ENCODE measurements at regions not wholly inside any gene's neighbourhood (a gene's known extent, or its start where the extent isn't known, plus 50 kb on each side); places are given as distances from the start of the nearest gene placed in this dataset.
"Not testable (repeated sequence)": the region's sequence is repeated elsewhere in the genome, so short reads cannot be mapped to it uniquely, and the experiment has no call there.

- no peak for DNase-seq (ENCODE audit: low read depth, low spot score)
These were observed 312.3 kb upstream of the LRRTM4 start for GRCh38 chr2:77834360-77835002.

GRCh38 chr2:77838441-77838840, 316.3 kb upstream of the LRRTM4 start:
- no peak for DNase-seq (ENCODE audit: low read depth, low spot score)

- no peak for DNase-seq (ENCODE audit: low read depth, low spot score)
These were observed 316.9 kb upstream of the LRRTM4 start for GRCh38 chr2:77839102-77839501.

GRCh38 chr2:77862120-77862519, 339.9 kb upstream of the LRRTM4 start:
- no peak for DNase-seq (ENCODE audit: low read depth, low spot score)

- DNase-seq (ENCODE audit: low read depth, low spot score) = no peak
These were observed 342.2 kb upstream of the LRRTM4 start for GRCh38 chr2:77864426-77864825.

GRCh38 chr2:77866661-77867060, 344.5 kb upstream of the LRRTM4 start:
- DNase-seq (ENCODE audit: low read depth, low spot score) = no peak

- DNase-seq (ENCODE audit: low read depth, low spot score) = no peak
These were observed 345.0 kb upstream of the LRRTM4 start for GRCh38 chr2:77867146-77867545.

- no peak for DNase-seq (ENCODE audit: low read depth, low spot score)
These were observed 351.3 kb upstream of the LRRTM4 start for GRCh38 chr2:77873506-77873905.

- DNase-seq (ENCODE audit: low read depth, low spot score) = not testable (repeated sequence)
These were observed 378.0 kb upstream of the LRRTM4 start for GRCh38 chr2:77900211-77900610.

- no peak for DNase-seq (ENCODE audit: low read depth, low spot score)
These were observed 388.0 kb upstream of the LRRTM4 start for GRCh38 chr2:77910136-77910535.

GRCh38 chr2:77920838-77921366, 398.7 kb upstream of the LRRTM4 start:
- DNase-seq (ENCODE audit: low read depth, low spot score) = no peak

- no peak for DNase-seq (ENCODE audit: low read depth, low spot score)
These were observed 400.4 kb upstream of the LRRTM4 start for GRCh38 chr2:77922567-77922966.

GRCh38 chr2:77937366-77937765, 415.2 kb upstream of the LRRTM4 start:
- DNase-seq (ENCODE audit: low read depth, low spot score) = no peak

GRCh38 chr2:77938462-77938861, 416.3 kb upstream of the LRRTM4 start:
- no peak for DNase-seq (ENCODE audit: low read depth, low spot score)

- no peak for DNase-seq (ENCODE audit: low read depth, low spot score)
These were observed 417.2 kb upstream of the LRRTM4 start for GRCh38 chr2:77939370-77939769.

- no peak for DNase-seq (ENCODE audit: low read depth, low spot score)
These were observed 417.6 kb upstream of the LRRTM4 start for GRCh38 chr2:77939801-77940200.

GRCh38 chr2:77954931-77955330, 432.8 kb upstream of the LRRTM4 start:
- no peak for DNase-seq (ENCODE audit: low read depth, low spot score)

- no peak for DNase-seq (ENCODE audit: low read depth, low spot score)
These were observed 440.8 kb upstream of the LRRTM4 start for GRCh38 chr2:77962943-77963342.

- DNase-seq (ENCODE audit: low read depth, low spot score) = no peak
These were observed 455.4 kb upstream of the LRRTM4 start for GRCh38 chr2:77977471-77978063.

- DNase-seq (ENCODE audit: low read depth, low spot score) = no peak
These were observed 473.0 kb upstream of the LRRTM4 start for GRCh38 chr2:77995161-77995560.

GRCh38 chr2:77999376-77999775, 477.2 kb upstream of the LRRTM4 start:
- no peak for DNase-seq (ENCODE audit: low read depth, low spot score)

- no peak for DNase-seq (ENCODE audit: low read depth, low spot score)
These were observed 487.1 kb upstream of the LRRTM4 start for GRCh38 chr2:78009289-78009688.

GRCh38 chr2:78011251-78011650, 489.1 kb upstream of the LRRTM4 start:
- no peak for DNase-seq (ENCODE audit: low read depth, low spot score)
